Hepatocyte (in vitro differentiated cells): ENCODE measurements at regions not wholly inside any gene's neighbourhood (a gene's known extent, or its start where the extent isn't known, plus 50 kb on each side); places are given as distances from the start of the nearest gene placed in this dataset.

ENCODE experiments used
- DNase-seq: peaks from one replicate; pipeline ENCODE4 v3.0.0-alpha.2; 2016; ENCODE audit warnings: low spot score
- H2AFZ ChIP-seq: fragments of 200-600 bp; sonication (generic); 2 replicates; pipeline ENCODE4 v1.6.0; 2016; ENCODE audit warnings: antibody characterized with exemption, mild to moderate bottlenecking
- H3K27ac ChIP-seq: fragments of 200-600 bp; sonication (generic); 2 replicates; pipeline ENCODE4 v1.5.1; 2016; ENCODE audit warnings: mild to moderate bottlenecking
- H3K27me3 ChIP-seq: fragments of 200-600 bp; sonication (generic); 2 replicates; pipeline ENCODE4 v1.6.1; 2016
- H3K36me3 ChIP-seq: fragments of 200-600 bp; sonication (generic); replicated peaks from 2 replicates; pipeline ENCODE4 v1.5.1; 2016; ENCODE audit warnings: low read depth; ENCODE audit not compliant: insufficient read depth
- H3K4me1 ChIP-seq: fragments of 200-600 bp; sonication (generic); 2 replicates; pipeline ENCODE4 v1.5.1; 2016; ENCODE audit warnings: mild to moderate bottlenecking, moderate library complexity; ENCODE audit not compliant: insufficient read depth
- H3K4me2 ChIP-seq: fragments of 200-600 bp; sonication (generic); 2 replicates; pipeline ENCODE4 v1.6.0; 2016
- H3K4me3 ChIP-seq: fragments of 200-600 bp; sonication (generic); 2 replicates; pipeline ENCODE4 v1.5.1; 2016; ENCODE audit warnings: mild to moderate bottlenecking
- H3K79me2 ChIP-seq: fragments of 200-600 bp; sonication (generic); 2 replicates; pipeline ENCODE4 v1.6.0; 2017; ENCODE audit warnings: mild to moderate bottlenecking
- H3K9me2 ChIP-seq: fragments of 200-600 bp; sonication (generic); replicated peaks from 2 replicates; pipeline ENCODE4 v1.6.0; 2017; ENCODE audit warnings: mild to moderate bottlenecking; ENCODE audit not compliant: insufficient read depth
- H3K9me3 ChIP-seq: fragments of 200-600 bp; sonication (generic); 2 replicates; pipeline ENCODE4 v1.5.1; 2016; ENCODE audit warnings: low read depth, mild to moderate bottlenecking
- H4K20me1 ChIP-seq: fragments of 200-600 bp; sonication (generic); 2 replicates; pipeline ENCODE4 v1.6.0; 2016; ENCODE audit warnings: mild to moderate bottlenecking; ENCODE audit not compliant: insufficient read depth, poor library complexity, severe bottlenecking
- CTCF ChIP-seq: fragments of 200-600 bp; sonication (generic); IDR thresholded peaks from 2 replicates; pipeline ENCODE4 v1.5.1; 2016; ENCODE audit warnings: antibody characterized with exemption, mild to moderate bottlenecking; ENCODE audit not compliant: poor library complexity
- EZH2 ChIP-seq: fragments of 200-600 bp; sonication (generic); IDR thresholded peaks from 2 replicates; pipeline ENCODE4 v1.6.1; 2016; ENCODE audit warnings: antibody characterized with exemption, mild to moderate bottlenecking, borderline replicate concordance
- EZH2phosphoT487 ChIP-seq: fragments of 200-600 bp; sonication (generic); IDR thresholded peaks from one replicate; pipeline ENCODE4 v1.6.1; 2018; ENCODE audit warnings: antibody characterized with exemption, mild to moderate bottlenecking, low read depth, moderate library complexity; ENCODE audit not compliant: unreplicated experiment, severe bottlenecking
- WGBS: methylation state at CpG from one replicate; pipeline ENCODE4 v1.1.6; 2016; ENCODE audit warnings: low lambda C conversion rate; ENCODE audit errors: missing lambda C conversion rate; 5-methylcytosine and 5-hydroxymethylcytosine counted together

GRCh38 chr15:101563176-101563796 lies 73.8 kb upstream of the PCSK6 start:
- Histone ChIP-seq H2AFZ (no peak overlapping the region), H3K4me2 (no peak overlapping the region), H3K27ac (no peak overlapping the region), H3K9me2 (no peaks in the 10 kb centered on the region), H3K27me3 (no peaks in the 10 kb centered on the region), H3K9me3 (no peaks in the 10 kb centered on the region), H3K79me2 (no peaks in the 10 kb centered on the region), H3K4me3 (no peak overlapping the region), H3K36me3 (no peaks in the 10 kb centered on the region), H4K20me1 (no peaks in the 10 kb centered on the region), H3K4me1 (no peaks in the 10 kb centered on the region)
- no peak for DNase-seq
- TF ChIP-seq EZH2 (no peak), EZH2phosphoT487 (no peak), CTCF (no peak)
- 85% methylated on average over 4 of the region's 4 CpGs for WGBS

- Histone ChIP-seq H3K36me3 (no peaks in the 10 kb centered on the region), H3K27me3 (no peaks in the 10 kb centered on the region), H4K20me1 (no peaks in the 10 kb centered on the region), H3K9me3 (no peaks in the 10 kb centered on the region), H3K79me2 (no peaks in the 10 kb centered on the region), H3K4me2 (no peak overlapping the region), H2AFZ (no peak overlapping the region), H3K27ac (no peak overlapping the region), H3K9me2 (no peaks in the 10 kb centered on the region), H3K4me3 (no peak overlapping the region), H3K4me1 (no peaks in the 10 kb centered on the region)
- no peak for DNase-seq
- WGBS: 84% methylated on average over 22 of the region's 22 CpGs
- no peak for TF ChIP-seq EZH2
- no peak for TF ChIP-seq EZH2phosphoT487
- no peak for TF ChIP-seq CTCF
Measured at GRCh38 chr15:101562428-101563059, 73.0 kb upstream of the PCSK6 start.

- DNase-seq: no peak
- Histone ChIP-seq H3K9me3 (no peaks in the 10 kb centered on the region), H3K4me2 (no peak overlapping the region), H2AFZ (no peak overlapping the region), H3K79me2 (no peaks in the 10 kb centered on the region), H3K27me3 (no peaks in the 10 kb centered on the region), H3K4me3 (no peak overlapping the region), H3K4me1 (no peaks in the 10 kb centered on the region), H3K27ac (no peak overlapping the region), H4K20me1 (no peaks in the 10 kb centered on the region), H3K9me2 (no peaks in the 10 kb centered on the region), H3K36me3 (no peaks in the 10 kb centered on the region)
- WGBS: 90% methylated on average over 15 of the region's 15 CpGs
- no peak for TF ChIP-seq CTCF
- TF ChIP-seq EZH2phosphoT487: no peak
- TF ChIP-seq EZH2: no peak
Measured at GRCh38 chr15:101561584-101561906, 72.0 kb upstream of the PCSK6 start.
